Activated CD4-positive, CD25-positive, alpha-beta regulatory T cell treated with anti-CD3 and anti-CD28 coated beads, Interleukin-2, amount 50 U/mL, for 72 hours (primary cell): ENCODE measurements at regions not wholly inside any gene's neighbourhood (a gene's known extent, or its start where the extent isn't known, plus 50 kb on each side); places are given as distances from the start of the nearest gene placed in this dataset.

Experiments
- DNase-seq: peaks from one replicate; pipeline ENCODE4 v3.0.0; 2021

DNA sequence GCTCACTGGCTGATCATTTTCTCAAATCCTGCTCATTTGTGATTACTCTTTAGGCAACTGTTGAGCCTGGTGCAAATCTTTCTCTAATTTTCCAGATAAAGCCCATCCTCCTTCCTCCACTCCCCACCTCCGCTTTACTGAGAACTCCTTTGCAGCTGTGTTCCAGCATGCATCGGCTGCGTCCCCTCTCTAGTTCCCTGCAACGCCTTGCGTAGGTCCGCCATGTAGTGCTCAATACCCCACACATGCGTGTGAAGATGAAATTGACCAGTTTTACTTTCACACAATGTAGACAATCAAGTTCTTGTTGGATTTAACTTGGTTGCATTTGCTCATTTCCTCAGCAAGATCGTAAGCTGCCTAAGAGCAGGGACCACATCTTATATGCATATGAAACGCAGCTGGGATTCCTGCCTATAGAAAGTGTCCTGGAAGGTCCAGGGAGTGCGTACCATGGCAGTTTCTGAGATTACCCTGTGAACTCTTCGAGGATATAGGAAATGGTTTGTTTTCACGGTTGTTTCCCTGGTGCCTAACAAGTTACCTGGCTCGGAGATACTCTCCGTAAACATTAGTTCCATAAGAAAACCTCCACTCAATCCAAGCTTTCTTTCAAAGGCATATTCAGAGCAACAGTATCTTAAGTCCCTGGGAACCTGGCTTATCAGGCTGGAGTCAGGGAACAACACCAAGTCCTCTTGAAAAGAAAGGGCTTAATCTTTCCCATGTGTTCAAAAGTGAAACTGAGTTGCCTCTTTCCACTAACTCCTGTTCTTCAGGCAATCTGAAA, 766.4 kb upstream of the ID2 start:
- DNase-seq, result no peak

DNA sequence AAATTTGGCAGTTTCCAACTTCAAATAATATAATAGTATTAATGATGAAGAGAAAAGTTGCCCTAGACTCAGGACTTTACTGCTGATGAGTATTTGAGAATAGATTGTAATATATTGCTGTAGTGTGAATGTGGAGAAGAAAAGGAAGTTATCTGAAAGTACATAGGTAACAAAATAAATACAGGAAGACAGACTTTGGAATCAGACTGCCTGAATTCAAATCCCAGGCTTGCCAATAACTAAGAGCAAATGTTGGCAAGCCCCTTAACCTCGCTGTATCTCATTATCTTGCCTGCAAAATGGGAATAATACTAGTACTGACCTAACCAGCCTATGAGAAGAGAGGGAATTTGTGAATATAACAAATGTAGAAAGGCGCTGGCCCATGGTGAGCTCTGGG, 765.2 kb upstream of the ID2 start:
- no peak for DNase-seq

- no peak for DNase-seq
Observed at GRCh38 chr2:7919510-7919909, 762.3 kb upstream of the ID2 start.

- no peak for DNase-seq
Observed at GRCh38 chr2:7924023-7924762, 757.7 kb upstream of the ID2 start.

GRCh38 chr2:7925506-7925905, 756.4 kb upstream of the ID2 start:
- no peak for DNase-seq

DNA sequence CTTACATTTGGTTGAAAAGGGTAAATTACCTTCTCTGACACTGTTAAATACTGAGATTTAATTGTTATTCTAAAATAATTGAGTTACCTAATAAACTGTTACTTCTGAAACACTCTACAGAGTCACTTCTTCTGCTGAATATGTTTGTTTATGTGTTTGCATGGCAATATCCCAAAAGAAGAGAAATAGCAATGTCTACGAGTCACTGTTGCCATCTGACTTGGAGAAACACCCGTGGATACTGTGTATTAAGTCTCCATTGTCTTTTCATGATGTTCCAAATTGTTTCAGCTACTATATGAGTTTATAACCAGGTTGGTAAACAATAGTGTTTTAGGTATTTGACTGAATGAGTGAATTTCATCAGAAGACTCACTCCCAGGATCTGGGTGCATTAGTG, 754.2 kb upstream of the ID2 start:
- no peak for DNase-seq

GRCh38 chr2:7929281-7929680, 752.6 kb upstream of the ID2 start:
- no peak for DNase-seq

- no peak for DNase-seq
Observed at GRCh38 chr2:7930800-7931635, 750.8 kb upstream of the ID2 start.

- no peak for DNase-seq
Observed at GRCh38 chr2:7931808-7932207, 750.0 kb upstream of the ID2 start.

DNA sequence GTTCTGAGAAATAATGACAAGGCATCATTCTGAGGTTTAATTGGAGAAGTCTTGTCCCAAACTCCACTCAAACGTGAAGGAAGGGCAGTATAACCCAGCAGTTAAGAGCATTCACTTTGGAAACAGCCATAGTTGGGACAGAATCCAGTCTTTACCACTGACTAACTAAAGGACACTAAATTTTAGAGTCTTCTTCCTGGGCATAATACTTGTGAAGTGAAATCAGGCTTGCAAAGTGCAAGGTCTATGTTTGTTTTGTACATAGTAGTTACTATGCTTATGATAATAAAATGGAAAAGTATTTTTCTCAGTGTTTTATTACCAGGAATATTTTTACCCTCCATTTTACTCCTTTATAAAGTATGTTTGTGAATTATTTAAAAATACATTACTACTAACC, 748.2 kb upstream of the ID2 start:
- DNase-seq, result no peak

DNA sequence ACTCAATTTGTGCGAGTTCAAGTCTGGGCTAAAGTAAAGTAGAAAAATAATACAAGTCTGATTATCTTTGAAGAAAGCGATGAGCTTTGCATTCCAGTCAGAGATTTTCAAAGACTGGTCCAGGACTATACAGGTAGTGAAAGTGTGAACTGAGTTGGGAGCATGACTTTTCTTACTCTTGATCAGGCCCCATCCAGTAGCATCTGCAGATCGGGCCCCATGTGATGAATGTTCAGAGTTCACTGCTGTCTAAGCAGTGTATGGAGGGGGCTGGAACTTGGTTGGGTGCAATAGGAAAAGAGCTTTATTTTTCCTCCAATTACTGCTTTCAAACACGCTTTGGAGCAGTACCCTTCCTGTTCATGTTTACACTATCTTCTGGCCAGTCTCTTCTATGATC, 747.4 kb upstream of the ID2 start:
- DNase-seq, result no peak

- DNase-seq, result no peak
Observed at GRCh38 chr2:7937082-7937481, 744.8 kb upstream of the ID2 start.

- no peak for DNase-seq
Observed at GRCh38 chr2:7940723-7941122, 741.1 kb upstream of the ID2 start.

DNA sequence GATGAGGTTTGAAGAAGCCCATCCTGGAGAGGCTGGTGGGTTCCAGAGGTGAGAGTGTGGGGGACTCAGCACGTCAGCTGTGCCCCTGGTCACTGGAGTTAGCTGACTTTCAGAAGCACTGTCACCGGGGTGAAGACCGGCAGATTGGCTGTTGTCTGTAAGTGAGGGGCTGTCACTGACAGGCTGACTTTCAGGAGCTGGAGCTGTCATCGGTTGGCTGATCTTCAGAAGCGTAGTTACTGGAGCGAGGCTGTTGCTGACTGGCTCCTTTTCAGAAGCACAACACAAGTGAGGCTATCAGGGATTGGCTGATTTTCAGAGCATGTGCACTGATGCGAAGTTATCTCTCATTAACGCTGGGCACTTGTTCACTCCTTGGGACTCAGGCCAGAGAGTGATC, 738.4 kb upstream of the ID2 start:
- no peak for DNase-seq

- no peak for DNase-seq
Observed at GRCh38 chr2:7945026-7945425, 736.8 kb upstream of the ID2 start.

GRCh38 chr2:7950035-7950612, 731.7 kb upstream of the ID2 start:
- no peak for DNase-seq

- DNase-seq, result no peak
Observed at GRCh38 chr2:7951001-7951400, 730.9 kb upstream of the ID2 start.

- DNase-seq, result no peak
Observed at GRCh38 chr2:7951490-7951889, 730.4 kb upstream of the ID2 start.

GRCh38 chr2:7952046-7952745, 729.7 kb upstream of the ID2 start:
- DNase-seq, result no peak

DNA sequence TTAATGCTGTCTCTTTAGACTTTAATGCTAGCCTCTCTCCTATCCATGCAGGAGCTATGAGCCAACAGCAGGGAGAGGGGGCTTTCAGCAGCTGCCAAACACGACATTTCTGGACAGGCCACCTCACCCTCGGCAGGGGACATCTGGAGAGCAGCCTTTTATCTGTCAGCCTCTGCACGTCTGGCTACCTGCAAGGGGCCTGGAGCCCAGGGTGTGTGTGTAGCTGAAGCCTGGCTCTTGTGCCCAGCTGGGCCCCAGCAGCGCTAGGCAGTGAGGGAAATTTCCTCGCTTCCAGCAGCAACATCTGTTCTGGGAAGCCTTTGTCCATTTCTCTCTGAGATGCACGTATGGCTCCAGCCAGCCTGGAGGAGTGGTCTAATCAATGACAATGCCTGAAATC, 728.7 kb upstream of the ID2 start:
- no peak for DNase-seq

DNA sequence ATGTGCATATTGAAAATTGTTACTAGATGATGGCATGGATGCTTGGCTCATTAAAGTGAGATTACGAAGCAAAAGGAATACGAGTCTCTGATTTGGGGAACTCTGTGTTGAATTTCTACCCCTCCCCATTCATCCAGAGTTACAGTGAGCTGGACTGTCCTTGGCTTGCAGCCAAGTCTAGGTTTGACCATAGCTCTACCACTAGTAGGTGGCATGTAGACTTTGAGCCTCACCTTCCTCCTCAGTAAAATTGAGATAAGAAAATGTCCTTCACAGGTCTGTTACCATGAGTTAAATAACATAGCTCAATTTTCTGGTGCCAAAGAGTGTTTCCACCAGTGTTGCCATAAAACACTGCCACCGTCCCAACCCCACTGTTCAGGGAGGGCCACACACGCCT, 727.6 kb upstream of the ID2 start:
- no peak for DNase-seq

- DNase-seq, result no peak
Observed at GRCh38 chr2:7956126-7956689, 725.6 kb upstream of the ID2 start.
